SIG-M5 (cell line): ENCODE measurements at regions not wholly inside any gene's neighbourhood (a gene's known extent, or its start where the extent isn't known, plus 50 kb on each side); places are given as distances from the start of the nearest gene placed in this dataset.
"Not testable (repeated sequence)": the region's sequence is repeated elsewhere in the genome, so short reads cannot be mapped to it uniquely, and the experiment has no call there.

Experiments
- DNase-seq: peaks from one replicate; lab custom pipeline; 2025; lab: John Stamatoyannopoulos, UW

DNA sequence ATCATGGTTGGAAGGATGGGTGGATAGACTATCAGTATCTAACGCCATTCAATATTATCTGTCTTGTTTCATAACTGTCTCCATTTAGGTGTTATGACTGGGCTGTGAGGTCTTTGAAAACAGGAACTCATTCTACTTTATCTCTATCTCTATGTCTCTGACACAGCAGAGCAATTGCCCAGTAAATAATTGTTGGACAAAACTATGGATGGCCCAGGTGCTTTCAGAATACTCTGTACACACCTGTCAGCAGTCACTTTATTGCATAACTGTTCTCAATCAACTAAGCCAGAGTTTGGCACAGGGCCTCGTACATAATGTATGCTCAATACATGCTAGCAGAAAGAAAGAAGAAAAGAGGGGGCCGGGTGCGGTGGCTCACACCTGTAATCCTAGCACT, 210.3 kb downstream of the OPA1 start:
- no peak for DNase-seq

DNA sequence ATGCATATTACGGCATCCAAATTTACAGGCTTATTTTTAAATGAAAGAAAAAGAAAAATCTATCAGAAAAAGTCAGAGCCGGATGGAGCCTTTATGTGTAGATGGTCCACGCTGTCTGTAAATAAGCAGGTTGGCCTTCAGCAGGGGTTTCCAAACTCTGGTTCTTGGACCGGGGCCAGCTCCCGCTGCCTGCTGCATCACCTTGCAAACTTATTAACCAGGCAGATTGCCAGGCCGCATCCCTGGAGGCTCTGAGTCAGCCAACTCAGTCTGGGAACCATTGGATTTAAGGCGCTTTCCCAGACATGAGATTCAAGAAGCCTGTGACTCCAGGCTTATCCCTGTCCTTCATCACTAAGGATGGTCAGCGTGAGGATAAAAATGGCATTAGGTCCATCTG, 212.4 kb downstream of the OPA1 start:
- no peak for DNase-seq

- DNase-seq, result no peak
Measured at GRCh38 chr3:193808317-193808716, 215.3 kb downstream of the OPA1 start.

GRCh38 chr3:193809106-193809505, 216.1 kb downstream of the OPA1 start:
- DNase-seq, result no peak

DNA sequence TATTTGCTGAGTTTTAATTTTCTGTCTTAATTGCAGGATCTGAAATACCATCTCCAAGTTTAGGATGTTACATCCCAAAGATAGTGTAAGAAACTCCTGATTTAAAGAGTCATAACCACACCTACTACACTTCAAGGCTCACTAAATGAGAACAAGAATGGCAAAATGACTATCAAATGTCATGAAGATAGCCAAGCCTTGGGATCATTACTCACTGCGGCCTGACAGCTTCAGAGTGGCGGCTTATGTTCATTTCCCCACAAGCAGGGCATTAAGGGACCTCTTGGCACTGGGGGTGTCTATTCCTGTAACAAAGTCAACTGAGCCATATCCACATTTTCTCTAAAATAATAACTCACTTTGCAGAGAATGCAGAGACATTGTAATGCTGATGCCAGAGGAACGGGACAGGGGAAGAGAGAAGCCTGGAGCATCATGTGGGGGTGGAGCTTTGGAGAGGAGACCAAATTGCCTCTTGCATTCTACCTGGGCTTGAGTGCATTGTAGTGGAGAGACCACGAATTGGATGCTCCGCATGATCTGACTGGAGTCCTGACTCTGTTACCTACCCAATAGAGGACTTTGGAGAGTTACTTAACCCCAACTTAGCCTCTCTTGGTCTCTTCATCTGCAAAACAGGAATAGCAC, 219.2 kb downstream of the OPA1 start:
- DNase-seq, result no peak

- DNase-seq, result no peak
Measured at GRCh38 chr3:193812791-193813500, 219.9 kb downstream of the OPA1 start.

GRCh38 chr3:193813501-193813830, 220.5 kb downstream of the OPA1 start:
- DNase-seq, result no peak

GRCh38 chr3:193814166-193814892, 221.3 kb downstream of the OPA1 start:
- DNase-seq, result no peak

- DNase-seq, result no peak
Measured at GRCh38 chr3:193815246-193816027, 222.4 kb downstream of the OPA1 start.

- no peak for DNase-seq
Measured at GRCh38 chr3:193816028-193816395, 223.0 kb downstream of the OPA1 start.

DNA sequence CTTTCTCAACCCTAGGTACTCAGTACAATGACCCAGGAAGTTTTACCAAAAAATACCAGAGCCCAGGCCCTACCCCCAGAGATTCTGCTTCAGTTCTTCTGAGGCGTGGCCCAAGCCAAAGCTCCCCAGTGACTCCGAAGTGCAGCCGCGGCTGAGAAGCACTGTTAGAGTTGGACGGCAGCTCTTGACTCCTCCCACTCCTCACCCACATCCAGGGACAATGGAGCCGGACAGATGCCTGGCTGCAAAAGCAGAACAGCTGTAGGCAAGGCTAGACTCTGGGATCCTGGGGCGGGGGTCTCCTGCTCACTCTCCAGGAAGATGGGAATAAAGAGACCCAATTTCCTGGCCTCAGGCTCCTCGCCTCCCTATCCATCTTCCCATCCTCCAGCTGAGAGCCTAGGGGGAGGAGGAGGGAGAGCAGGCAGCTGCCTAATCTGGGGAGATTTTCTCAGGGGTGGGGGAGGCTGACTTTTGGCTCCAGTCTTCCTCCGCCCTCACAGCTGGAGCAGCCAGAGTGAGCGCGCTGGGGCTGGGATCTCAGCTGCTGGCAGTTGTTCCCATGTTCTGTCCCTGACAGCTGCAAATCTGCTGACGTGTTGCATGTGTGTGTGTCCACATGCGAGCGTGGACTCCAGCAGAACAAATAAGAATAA, 223.8 kb downstream of the OPA1 start:
- DNase-seq, result no peak

DNA sequence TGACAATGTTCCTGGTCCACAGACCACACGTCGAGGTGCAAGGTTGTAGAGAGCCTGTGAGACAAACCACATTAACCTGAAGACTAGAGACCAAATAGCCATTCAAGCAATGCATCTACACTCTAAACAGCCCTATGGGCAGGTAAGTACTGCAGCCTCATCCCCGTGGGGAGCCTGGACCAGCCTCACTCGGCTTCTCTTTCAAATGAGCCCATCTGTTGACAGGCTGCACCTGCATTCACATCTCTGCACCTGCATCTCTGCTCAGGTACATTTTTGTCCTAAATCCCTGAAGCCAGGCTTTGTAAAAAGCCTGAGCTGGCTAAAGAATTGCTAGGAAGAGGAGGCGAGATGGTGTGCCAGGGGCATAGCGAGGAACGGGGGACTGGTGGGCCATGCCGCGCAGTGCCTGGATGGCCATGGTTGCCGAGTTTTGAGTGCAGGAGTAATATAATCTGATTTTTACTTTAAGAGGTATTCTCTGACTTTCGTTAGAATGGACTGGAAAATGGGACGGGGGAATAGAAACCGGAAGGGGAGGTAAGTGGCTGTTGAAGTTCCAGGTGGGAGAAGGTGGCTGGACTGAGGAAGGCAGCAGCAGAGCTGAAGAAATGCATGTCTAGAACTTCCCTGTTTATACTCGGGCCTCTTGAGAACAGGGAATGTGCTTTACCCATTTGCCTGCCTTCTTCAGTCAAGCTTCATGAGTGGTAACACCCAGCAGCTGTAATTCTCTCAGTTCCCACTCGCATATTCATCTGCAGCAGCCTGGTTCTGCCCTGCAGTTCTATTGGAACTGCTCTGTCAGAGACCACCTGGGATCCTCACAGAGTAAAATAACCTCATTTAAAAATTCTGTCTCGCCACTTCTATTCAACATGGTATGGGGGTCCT, 226.4 kb downstream of the OPA1 start:
- no peak for DNase-seq

DNA sequence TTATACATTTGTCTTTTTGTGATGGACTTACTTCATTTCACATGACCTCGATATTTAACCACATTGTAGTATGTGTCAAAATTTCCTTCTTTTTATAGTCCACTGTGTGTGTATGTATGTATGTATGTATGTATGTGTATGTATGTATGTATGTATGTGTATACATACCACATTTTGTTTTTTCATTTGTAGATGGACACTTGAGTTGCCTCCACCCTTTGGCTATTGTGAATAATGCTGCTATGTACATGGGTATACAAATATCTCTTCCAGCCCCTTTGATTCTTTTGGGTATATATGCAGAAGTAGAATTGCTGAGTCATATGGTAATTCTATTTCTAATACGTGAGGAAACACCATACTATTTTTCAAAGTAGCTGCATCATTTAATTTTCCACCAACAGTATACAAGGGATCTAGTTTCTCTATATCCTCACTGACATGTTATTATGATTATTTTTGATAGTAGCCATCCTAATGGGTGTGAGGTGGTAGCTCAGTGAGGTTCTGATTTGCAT, 228.2 kb downstream of the OPA1 start:
- no peak for DNase-seq

DNA sequence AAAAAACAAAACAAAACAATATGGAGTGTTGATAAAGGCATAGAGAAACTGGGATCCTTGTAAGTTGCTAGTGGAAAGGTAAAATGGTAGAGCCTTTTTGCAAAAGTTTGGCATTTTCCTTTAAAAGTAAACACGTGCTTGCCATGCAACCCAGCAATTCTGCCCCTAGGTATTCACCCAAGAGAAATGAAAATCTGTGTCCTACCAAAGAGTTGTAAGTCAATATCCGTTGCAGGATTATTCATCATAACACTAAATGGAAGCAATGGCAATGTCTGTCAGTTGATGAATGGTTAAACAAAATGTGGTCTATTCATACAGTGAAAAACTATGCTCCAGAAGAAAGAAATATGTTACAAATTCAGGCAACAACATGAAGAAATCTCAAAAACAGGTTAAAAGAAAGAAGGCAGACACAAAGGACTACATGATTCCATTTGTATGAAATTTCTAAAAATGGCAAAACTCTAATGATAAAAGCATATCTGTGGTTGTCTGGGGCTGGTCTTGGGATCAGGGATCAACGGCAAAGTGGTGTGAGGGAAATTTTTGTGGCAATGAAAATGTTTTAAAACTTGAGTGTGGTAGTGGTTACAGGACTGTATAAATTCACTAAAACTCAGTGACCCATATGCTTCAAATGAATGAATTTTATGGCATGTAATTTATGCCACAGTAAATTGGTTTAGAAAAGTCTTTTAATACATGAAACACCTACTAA, 229.6 kb downstream of the OPA1 start:
- no peak for DNase-seq

DNA sequence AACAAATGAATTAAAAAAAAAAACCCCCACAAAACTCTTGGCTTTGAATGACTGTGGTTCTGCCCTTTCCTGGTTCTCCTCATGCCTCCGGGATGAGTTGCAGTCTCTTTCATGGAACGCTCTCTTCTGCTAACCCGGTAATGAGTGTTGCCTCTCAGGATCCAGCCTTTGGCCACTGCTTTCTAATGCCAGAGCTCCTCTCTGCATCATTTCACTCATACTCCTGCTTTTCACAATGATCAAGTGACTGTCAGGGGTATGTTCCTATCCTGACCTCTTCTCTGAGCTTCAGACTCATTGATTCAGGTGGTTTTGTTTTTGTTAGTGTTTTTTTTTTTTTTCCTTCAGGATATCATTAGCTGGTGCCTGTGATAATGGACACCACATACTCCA, 230.2 kb downstream of the OPA1 start:
- DNase-seq, result not testable (repeated sequence)

DNA sequence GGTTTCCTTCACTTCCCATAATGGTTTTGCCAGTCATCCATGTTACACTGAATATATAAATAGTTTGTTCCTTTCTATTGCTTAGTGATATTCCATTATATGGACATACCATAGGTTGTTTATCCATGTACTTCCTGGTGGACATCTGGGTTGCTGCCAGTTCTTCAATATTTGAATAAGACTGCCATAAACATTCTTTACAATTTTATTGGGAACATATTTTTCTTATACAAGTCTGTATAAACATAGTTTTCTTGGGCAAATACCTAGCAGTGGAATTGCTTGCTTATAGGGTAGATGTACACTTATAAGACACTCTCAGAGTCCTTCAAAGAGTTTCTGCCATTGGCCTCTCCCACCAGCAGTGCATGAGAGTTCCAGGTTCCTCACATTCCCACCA, 231.4 kb downstream of the OPA1 start:
- no peak for DNase-seq

DNA sequence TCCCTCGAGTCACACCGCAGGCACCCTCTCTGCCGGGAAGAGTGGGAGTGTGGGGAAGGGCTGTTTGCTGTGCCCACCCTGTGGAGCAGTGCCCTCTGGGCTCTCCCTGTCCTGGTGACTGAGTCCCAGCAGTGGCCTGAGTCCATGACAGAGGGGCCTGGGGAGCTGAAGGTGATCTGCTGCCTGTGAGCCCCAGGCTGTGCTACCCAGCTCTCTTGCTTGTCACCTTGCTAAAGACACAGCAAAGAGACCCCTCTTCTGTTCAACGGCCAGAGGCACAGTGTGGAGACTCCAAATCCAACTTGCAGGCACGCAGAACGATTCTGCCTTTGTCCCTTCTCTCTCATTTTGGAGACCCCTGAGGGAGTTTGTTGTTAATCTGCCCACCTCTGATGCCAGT, 232.6 kb downstream of the OPA1 start:
- no peak for DNase-seq

DNA sequence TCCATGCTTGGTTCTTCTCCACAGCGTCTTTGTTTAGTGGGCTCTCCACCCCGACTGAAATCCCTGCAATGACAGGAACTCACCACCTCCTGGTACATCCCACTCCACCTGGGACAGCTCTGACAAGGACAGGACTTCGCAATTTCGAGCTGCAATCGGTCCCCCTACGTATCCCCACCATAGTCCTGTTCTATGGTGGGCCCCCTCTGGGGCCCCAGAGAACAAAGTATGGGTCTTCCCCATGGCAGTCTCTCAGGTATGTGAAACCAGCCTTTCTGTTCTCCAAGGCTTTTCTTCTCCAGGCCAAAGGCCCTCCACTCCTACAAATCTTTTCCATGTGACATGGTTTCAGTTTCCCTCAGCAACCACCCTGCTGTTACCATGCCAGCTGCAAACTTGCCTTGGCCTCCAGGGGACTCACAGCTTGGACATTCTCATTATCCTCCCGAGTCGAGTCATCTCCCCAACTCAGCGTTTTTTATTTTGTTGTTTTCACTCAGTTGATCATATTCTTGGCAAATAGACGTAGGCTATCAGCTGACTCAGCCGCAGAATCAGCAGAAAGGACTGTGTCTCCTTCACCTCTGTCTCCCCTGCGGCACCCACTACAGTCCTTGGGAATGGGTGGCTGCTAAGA, 233.3 kb downstream of the OPA1 start:
- no peak for DNase-seq

- no peak for DNase-seq
Measured at GRCh38 chr3:193827040-193827669, 234.1 kb downstream of the OPA1 start.
